HepG2 (cell line): ENCODE measurements at regions not wholly inside any gene's neighbourhood (a gene's known extent, or its start where the extent isn't known, plus 50 kb on each side); places are given as distances from the start of the nearest gene placed in this dataset.

Source experiments
- ATAC-seq: fragments of 200-7000 bp; cut with Tn5 transposase; 3 replicates; pipeline ENCODE4 v1.9.1; 2020; ENCODE audit warnings: mild to moderate bottlenecking, moderate library complexity
- BruUV-seq: library from RNA; stranded (reverse); fragments of 400-500 nt; replicated peaks from 2 replicates; lab custom pipeline; 2021; lab: Mats Ljungman, UMichigan
- CTCF ChIA-PET: fragments of 300-600 bp; formaldehyde crosslinking; extraction: SDS; loops from one replicate; lab custom pipeline; 2021; ENCODE audit warnings: low total read pairs, inconsistent platforms, low intra/inter-chr PET ratio; lab: Yijun Ruan, JAX
- POLR2A ChIA-PET: fragments of 350-600 bp; sonication (Branson Sonifier 250); formaldehyde crosslinking; loops from one replicate; lab custom pipeline; 2020; ENCODE audit warnings: antibody characterized with exemption, inconsistent platforms; lab: Yijun Ruan, JAX
- DNase-seq: peaks from one replicate; pipeline ENCODE4 v3.0.0-alpha.2; 2015; ENCODE audit warnings: low spot score
- FAIRE-seq: peaks from 3 replicates; lab custom pipeline; 2011; peaks lifted over from hg19 to GRCh38; lab: Jason Lieb, UNC
- H2AFZ ChIP-seq: one replicate; pipeline ENCODE4 v1.6.1; 2011; ENCODE audit warnings: low read length, inconsistent platforms
- H3K27ac ChIP-seq: fragments of 300-600 bp; 3 replicates; pipeline ENCODE4 v1.8.0; 2011; ENCODE audit warnings: mixed run types, mild to moderate bottlenecking, mixed read lengths, low read length, inconsistent platforms; ENCODE audit not compliant: insufficient read depth; ENCODE audit errors: extremely low read length
- H3K27me3 ChIP-seq, 2 experiments: fragments of 200-600 bp in 1 of 2; 2 replicates in 1 of 2; 3 replicates in 1 of 2; pipeline versions ENCODE4 v1.6.0 to v1.8.0; 2011; ENCODE audit warnings: low read length in 2 of 2, mild to moderate bottlenecking in 2 of 2, moderate library complexity in 2 of 2, inconsistent platforms in 1 of 2; ENCODE audit not compliant: insufficient read depth in 2 of 2, control insufficient read depth in 1 of 2
- H3K36me3 ChIP-seq, 2 experiments: fragments of 200-600 bp in 1 of 2; replicated peaks in 1 of 2; 2 replicates in 1 of 2; 3 replicates in 1 of 2; pipeline versions ENCODE4 v1.5.1 to v1.8.0; 2011; ENCODE audit warnings: low read length in 2 of 2, inconsistent platforms in 1 of 2; ENCODE audit not compliant: insufficient read depth in 2 of 2, control insufficient read depth in 1 of 2
- H3K4me1 ChIP-seq: 2 replicates; pipeline ENCODE4 v1.5.1; 2012; ENCODE audit warnings: low read length, inconsistent platforms; ENCODE audit not compliant: insufficient read depth
- H3K4me2 ChIP-seq: 2 replicates; pipeline ENCODE4 v1.6.0; 2011; ENCODE audit warnings: low read depth, low read length, inconsistent platforms
- H3K4me3 ChIP-seq, 3 experiments: fragments of 200-600 bp in 1 of 3; sonication (generic), shearing (Covaris generic) in 1 of 3; replicated peaks in 1 of 3; 2 replicates each; pipeline ENCODE4 v1.5.1; 2011 to 2016; ENCODE audit warnings: low read length in 3 of 3, inconsistent platforms in 2 of 3, low read depth in 2 of 3, mild to moderate bottlenecking in 2 of 3, control low read depth in 1 of 3, mixed read lengths in 1 of 3; ENCODE audit not compliant: insufficient read depth in 1 of 3
- H3K79me2 ChIP-seq: one replicate; pipeline ENCODE4 v1.6.1; 2011; ENCODE audit warnings: low read length, inconsistent platforms; ENCODE audit not compliant: insufficient read depth
- H3K9ac ChIP-seq: 2 replicates; pipeline ENCODE4 v1.6.0; 2011; ENCODE audit warnings: mild to moderate bottlenecking, low read depth, low read length, inconsistent platforms; ENCODE audit not compliant: insufficient read depth
- H3K9me3 ChIP-seq: 2 replicates; pipeline ENCODE4 v1.5.1; 2012; ENCODE audit warnings: mild to moderate bottlenecking, low read length
- H4K20me1 ChIP-seq: 2 replicates; pipeline ENCODE4 v1.6.0; 2011; ENCODE audit warnings: inconsistent platforms, mild to moderate bottlenecking, low read length, moderate library complexity; ENCODE audit not compliant: insufficient read depth
- FOXK2 ChIP-seq: fragments of 450-650 bp; IDR thresholded peaks from 2 replicates; pipeline ENCODE4 v1.6.1; 2016
- HIC2 ChIP-seq: sonication (generic); formaldehyde crosslinking; IDR thresholded peaks from 2 replicates; pipeline ENCODE4 v1.9.0; 2022; ENCODE audit warnings: low read depth, missing genetic modification reagents
- HINFP ChIP-seq: sonication (generic); formaldehyde crosslinking; IDR thresholded peaks from 2 replicates; pipeline ENCODE4 v1.4.0; 2020; ENCODE audit warnings: low read depth, mild to moderate bottlenecking, missing genetic modification reagents
- HIVEP1 ChIP-seq: sonication (generic); formaldehyde crosslinking; IDR thresholded peaks from 2 replicates; pipeline ENCODE4 v1.4.0; 2020; ENCODE audit warnings: mild to moderate bottlenecking, missing genetic modification reagents
- HMG20A ChIP-seq: IDR thresholded peaks from 2 replicates; pipeline ENCODE4 v1.6.1; 2016; ENCODE audit warnings: borderline replicate concordance
- HMGXB4 ChIP-seq, 2 experiments: sonication (generic) in 1 of 2; formaldehyde crosslinking in 1 of 2; IDR thresholded peaks; 2 replicates each; pipeline versions ENCODE4 v1.4.0 to v1.6.1; 2018 to 2020; ENCODE audit warnings: missing genetic modification reagents in 2 of 2, borderline replicate concordance in 1 of 2, low read depth in 1 of 2, mild to moderate bottlenecking in 1 of 2, missing biosample characterization in 1 of 2
- HNRNPK ChIP-seq: fragments of 200-400 bp; formaldehyde crosslinking; IDR thresholded peaks from 2 replicates; pipeline ENCODE4 v1.6.1; 2018; ENCODE audit warnings: low read length, low read depth, moderate library complexity, mild to moderate bottlenecking; ENCODE audit not compliant: poor library complexity, severe bottlenecking
- HOXA9 ChIP-seq: sonication (generic); formaldehyde crosslinking; IDR thresholded peaks from 2 replicates; pipeline ENCODE4 v1.8.1; 2022; ENCODE audit warnings: missing genetic modification reagents, mild to moderate bottlenecking, moderate library complexity, borderline replicate concordance
- MAZ ChIP-seq, 2 experiments: sonication (generic) in 1 of 2; formaldehyde crosslinking in 1 of 2; IDR thresholded peaks; 2 replicates each; pipeline versions ENCODE4 v1.5.0 to v1.6.1; 2012 to 2020; ENCODE audit warnings: low read depth in 2 of 2, mild to moderate bottlenecking in 2 of 2, borderline replicate concordance in 1 of 2, improper control_type of control experiment in 1 of 2, low read length in 1 of 2, missing genetic modification reagents in 1 of 2, moderate library complexity in 1 of 2
- PREB ChIP-seq: sonication (generic); formaldehyde crosslinking; IDR thresholded peaks from 2 replicates; pipeline ENCODE4 v1.4.0; 2020; ENCODE audit warnings: missing genetic modification reagents
- SAP130 ChIP-seq: IDR thresholded peaks from 2 replicates; pipeline ENCODE4 v1.6.1; 2016; ENCODE audit warnings: low read depth
- TMF1 ChIP-seq: sonication (generic); formaldehyde crosslinking; IDR thresholded peaks from 2 replicates; pipeline ENCODE4 v1.8.1; 2022; ENCODE audit warnings: low read depth, missing genetic modification reagents
- TP53 ChIP-seq: sonication (generic); formaldehyde crosslinking; conservative IDR thresholded peaks from 2 replicates; pipeline ENCODE4 v1.4.0; 2020; ENCODE audit warnings: missing genetic modification reagents
- ZFAT ChIP-seq: sonication (generic); formaldehyde crosslinking; conservative IDR thresholded peaks from 2 replicates; pipeline ENCODE4 v1.8.1; 2023; ENCODE audit warnings: missing genetic modification reagents, inconsistent platforms
- ZNF205 ChIP-seq: IDR thresholded peaks from 2 replicates; pipeline ENCODE4 v1.6.1; 2018; ENCODE audit warnings: missing biosample characterization, missing genetic modification reagents
- ZNF589 ChIP-seq: sonication (generic); formaldehyde crosslinking; conservative IDR thresholded peaks from 2 replicates; pipeline ENCODE4 v1.8.0; 2022; ENCODE audit warnings: mild to moderate bottlenecking, moderate library complexity, missing genetic modification reagents
- ZNF772 ChIP-seq: sonication (generic); formaldehyde crosslinking; IDR thresholded peaks from 2 replicates; pipeline ENCODE4 v1.5.0; 2020; ENCODE audit warnings: mild to moderate bottlenecking, missing genetic modification reagents
- ZNF878 ChIP-seq: sonication (generic); formaldehyde crosslinking; IDR thresholded peaks from 2 replicates; pipeline ENCODE4 v1.8.1; 2023; ENCODE audit warnings: mild to moderate bottlenecking, missing genetic modification reagents, moderate library complexity
- WGBS: methylation state at CpG from one replicate; pipeline ENCODE4 v1.1.6; 2017; ENCODE audit warnings: low lambda C conversion rate; 5-methylcytosine and 5-hydroxymethylcytosine counted together
- in situ Hi-C: cut with HindIII; loops from 2 replicates; pipeline ENCODE4 v1.10.0; 2017; ENCODE audit warnings: low pct_unique_long_range_greater_than_20kb; ENCODE audit not compliant: extremely low pct_ligation_motif_present
- intact Hi-C: fragments of 100-400 bp; cut with micrococcal nuclease; formaldehyde crosslinking; loops from one replicate; pipeline ENCODE4 v1.10.0; 2022; ENCODE audit not compliant: unreplicated experiment

GRCh38 chr5:103889500-103890209 lies 327.1 kb upstream of the NUDT12 start:
- BruUV-seq = no TSS peak
- POLR2A ChIA-PET = no interaction called here
- no peaks in the 10 kb centered on the region for H4K20me1 ChIP-seq
- no peak for FAIRE-seq
- 28% methylated on average over 2 of the region's 2 CpGs for WGBS
- H3K9ac ChIP-seq = no peak overlapping the region
- H3K27me3 ChIP-seq = no peaks in the 10 kb centered on the region
- H3K4me2 ChIP-seq = no peak overlapping the region
- H3K4me1 ChIP-seq = no peaks in the 10 kb centered on the region
- intact Hi-C loops (no loop called here), in situ Hi-C loops (no loop called here)
- CTCF ChIA-PET = no interaction called here
- no peak overlapping the region for H3K27ac ChIP-seq
- H3K9me3 ChIP-seq = no peaks in the 10 kb centered on the region
- TF ChIP-seq HINFP = no peak
- no peak for TF ChIP-seq TMF1 (CRISPR knock-in tag)
- no peak for TF ChIP-seq MAZ (IDR thresholded peaks at IDR 0.05; ENCODE audit: borderline replicate concordance, low read depth, low read length)
- no peak for TF ChIP-seq MAZ (CRISPR knock-in tag; IDR thresholded peaks at IDR 0.05; ENCODE audit: low read depth)
- TF ChIP-seq HNRNPK = no peak
- no peak for TF ChIP-seq TP53 (CRISPR knock-in tag)
- TF ChIP-seq ZNF205 = no peak
- no peak for TF ChIP-seq HMG20A (CRISPR knock-in tag)
- TF ChIP-seq ZNF772 (CRISPR knock-in tag) = no peak
- TF ChIP-seq SAP130 (CRISPR knock-in tag) = no peak
- TF ChIP-seq ZNF589 (CRISPR knock-in tag) = no peak
- no peak for TF ChIP-seq PREB (CRISPR knock-in tag)
- no peak for TF ChIP-seq HMGXB4 (CRISPR knock-in tag; IDR thresholded peaks at IDR 0.05; ENCODE audit: borderline replicate concordance in 1 of 2, low read depth in 1 of 2)
- TF ChIP-seq HOXA9 = no peak
- TF ChIP-seq FOXK2 = no peak
- no peak for TF ChIP-seq ZNF878 (CRISPR knock-in tag)
- TF ChIP-seq HIVEP1 (CRISPR knock-in tag) = no peak
- TF ChIP-seq HIC2 (CRISPR knock-in tag) = no peak
- no peak for TF ChIP-seq ZFAT
- H3K79me2 ChIP-seq = no peaks in the 10 kb centered on the region
- no peak for ATAC-seq
- no peaks in the 10 kb centered on the region for H3K36me3 ChIP-seq
- H3K4me3 ChIP-seq = no peak overlapping the region
- DNase-seq = no peak
- no peak overlapping the region for H2AFZ ChIP-seq
